ENCODE measurements at regions not wholly inside any gene's neighbourhood (a gene's known extent, or its start where the extent isn't known, plus 50 kb on each side); places are given as distances from the start of the nearest gene placed in this dataset.

DNA sequence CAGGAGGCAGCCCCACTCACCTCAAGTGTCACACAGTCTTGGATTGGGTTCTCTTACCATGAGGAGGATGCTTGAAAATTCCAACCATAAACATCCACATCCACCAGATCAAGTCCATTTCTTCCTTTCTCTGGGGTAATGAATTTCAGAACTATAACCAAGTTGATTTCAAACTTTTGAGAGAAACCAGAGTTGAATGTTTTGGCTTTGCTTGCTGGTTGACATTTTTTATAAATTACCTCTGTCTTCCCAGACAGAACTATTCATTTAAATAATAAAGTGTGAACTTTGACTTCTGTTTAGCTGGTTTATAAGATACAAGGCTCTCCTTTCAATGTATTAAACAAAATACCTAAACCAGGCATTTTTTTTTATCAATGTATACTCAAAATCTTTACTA, 550.7 kb downstream of the KCTD12 start:
- H2AFZ ChIP-seq (ENCODE audit: low read length): no peak overlapping the region
- H2AK5ac ChIP-seq (ENCODE audit: low read depth, low read length): no peak overlapping the region
- no peak overlapping the region for H2BK12ac ChIP-seq (ENCODE audit: low read depth, low read length)
- FAIRE-seq (no peak), DNase-seq (ENCODE audit: low read depth in 1 of 2, low spot score in 2 of 2) (no peak)
- TF ChIP-seq, protein P1, sequence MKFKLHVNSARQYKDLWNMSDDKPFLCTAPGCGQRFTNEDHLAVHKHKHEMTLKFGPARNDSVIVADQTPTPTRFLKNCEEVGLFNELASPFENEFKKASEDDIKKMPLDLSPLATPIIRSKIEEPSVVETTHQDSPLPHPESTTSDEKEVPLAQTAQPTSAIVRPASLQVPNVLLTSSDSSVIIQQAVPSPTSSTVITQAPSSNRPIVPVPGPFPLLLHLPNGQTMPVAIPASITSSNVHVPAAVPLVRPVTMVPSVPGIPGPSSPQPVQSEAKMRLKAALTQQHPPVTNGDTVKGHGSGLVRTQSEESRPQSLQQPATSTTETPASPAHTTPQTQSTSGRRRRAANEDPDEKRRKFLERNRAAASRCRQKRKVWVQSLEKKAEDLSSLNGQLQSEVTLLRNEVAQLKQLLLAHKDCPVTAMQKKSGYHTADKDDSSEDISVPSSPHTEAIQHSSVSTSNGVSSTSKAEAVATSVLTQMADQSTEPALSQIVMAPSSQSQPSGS (IDR thresholded peaks at IDR 0.05; ENCODE audit: low read length): no peak
- H3K4me1 ChIP-seq (replicated peaks in 1 of 4; ENCODE audit: control insufficient read depth in 3 of 4, insufficient read depth in 4 of 4, low read length in 3 of 4): no peaks in the 10 kb centered on the region
- no peak overlapping the region for H3K14ac ChIP-seq (ENCODE audit: insufficient read length)
- H3K79me2 ChIP-seq (ENCODE audit: control insufficient read depth in 1 of 2, insufficient read depth in 2 of 2, low read length in 2 of 2): no peaks in the 10 kb centered on the region
- H2BK5ac ChIP-seq (ENCODE audit: low read depth, low read length): no peak overlapping the region
- H4K91ac ChIP-seq (replicated peaks; ENCODE audit: insufficient read length, low read length): no peak overlapping the region
- no peak overlapping the region for H2BK15ac ChIP-seq (ENCODE audit: low read length)
- no peak overlapping the region for H3K4ac ChIP-seq (replicated peaks; ENCODE audit: insufficient read length, low read depth, low read length)
- H3K36me3 ChIP-seq (ENCODE audit: control insufficient read depth in 2 of 4, insufficient read depth in 4 of 4, low read length in 3 of 4): no peaks in the 10 kb centered on the region
- no peaks in the 10 kb centered on the region for H3K79me1 ChIP-seq (ENCODE audit: low read depth, low read length)
- H3K4me2 ChIP-seq (ENCODE audit: insufficient read depth in 1 of 2, low read depth in 2 of 2, low read length in 2 of 2): no peak overlapping the region
- H3K4me3 ChIP-seq (ENCODE audit: extremely low read depth in 1 of 4, insufficient read depth in 2 of 4, low read depth in 3 of 4, low read length in 4 of 4): no peak overlapping the region
- H3K23ac ChIP-seq (ENCODE audit: insufficient read length): no peak overlapping the region
- no peak overlapping the region for H4K5ac ChIP-seq (ENCODE audit: insufficient read length, low read depth, low read length)
- no peaks in the 10 kb centered on the region for H3K9me3 ChIP-seq (ENCODE audit: insufficient read depth in 2 of 2, low read depth in 1 of 2, low read length in 1 of 2)
- H2BK120ac ChIP-seq (replicated peaks; ENCODE audit: low read depth, low read length): no peak overlapping the region
- ChIA-PET POLR2A (ENCODE audit: partially characterized antibody) (no interaction called here), CTCF (ENCODE audit: partially characterized antibody) (no interaction called here)
- no peak overlapping the region for H3K18ac ChIP-seq (ENCODE audit: extremely low read depth, low read length)
- peaks cover 0 to 13% (median 5%) of the 10 kb centered on the region in 4 experiments; a peak in 6 of 7 replicates for H3K27me3 ChIP-seq (replicated peaks in 1 of 4; ENCODE audit: control insufficient read depth in 3 of 4, extremely low read depth in 1 of 4, insufficient read depth in 3 of 4, low read length in 3 of 4)
- no peak overlapping the region for H2BK20ac ChIP-seq (ENCODE audit: low read length)
- H4K8ac ChIP-seq (ENCODE audit: extremely low read depth, insufficient read depth, low read length): no peak overlapping the region
- no peaks in the 10 kb centered on the region for H4K20me1 ChIP-seq (replicated peaks in 1 of 2; ENCODE audit: control insufficient read depth in 1 of 2, insufficient read depth in 2 of 2, low read length in 2 of 2)
- H3K23me2 ChIP-seq (ENCODE audit: low read depth, low read length): no peaks in the 10 kb centered on the region; the same call in 1 of the 2 replicates
- H3K27ac ChIP-seq (ENCODE audit: low read depth, low read length): no peak overlapping the region
- no peak overlapping the region for H3K56ac ChIP-seq (replicated peaks; ENCODE audit: insufficient read length, low read depth, low read length)
- H3K9ac ChIP-seq (replicated peaks in 1 of 4; ENCODE audit: extremely low read depth in 1 of 4, low read depth in 3 of 4, low read length in 3 of 4): no peak overlapping the region

Measured in H1 (cell line).